Neural cell (in vitro differentiated cells): ENCODE measurements at regions not wholly inside any gene's neighbourhood (a gene's known extent, or its start where the extent isn't known, plus 50 kb on each side); places are given as distances from the start of the nearest gene placed in this dataset.

ENCODE experiments used
- CTCF ChIP-seq: fragments of 450-650 bp; IDR thresholded peaks from 2 replicates; pipeline ENCODE4 v1.5.1; 2014; ENCODE audit warnings: antibody characterized with exemption, mild to moderate bottlenecking, moderate library complexity; ENCODE audit not compliant: poor library complexity, severe bottlenecking
- EP300 ChIP-seq: fragments of 450-650 bp; conservative IDR thresholded peaks from 2 replicates; pipeline ENCODE4 v1.6.1; 2014; ENCODE audit warnings: antibody characterized with exemption, mild to moderate bottlenecking, moderate library complexity; ENCODE audit not compliant: poor library complexity, severe bottlenecking
- EZH2 ChIP-seq: fragments of 200-600, 300-800 bp; shearing (Covaris generic), sonication (generic); IDR thresholded peaks from 2 replicates; pipeline ENCODE4 v1.6.1; 2014; ENCODE audit warnings: antibody characterized with exemption, low read length, borderline replicate concordance, mild to moderate bottlenecking; ENCODE audit not compliant: insufficient read depth, poor library complexity, severe bottlenecking
- MXI1 ChIP-seq: fragments of 450-650 bp; conservative IDR thresholded peaks from 2 replicates; pipeline ENCODE4 v1.6.1; 2014; ENCODE audit warnings: antibody characterized with exemption, mild to moderate bottlenecking; ENCODE audit not compliant: poor library complexity, severe bottlenecking
- POLR2AphosphoS5 ChIP-seq: IDR thresholded peaks from 2 replicates; pipeline ENCODE4 v1.6.1; 2012
- RAD21 ChIP-seq: fragments of 450-650 bp; conservative IDR thresholded peaks from 2 replicates; pipeline ENCODE4 v1.6.1; 2014; ENCODE audit warnings: antibody characterized with exemption, mild to moderate bottlenecking, moderate library complexity
- REST ChIP-seq: IDR thresholded peaks from 2 replicates; pipeline ENCODE4 v1.6.1; 2012; ENCODE audit warnings: borderline replicate concordance
- SMC3 ChIP-seq: fragments of 450-650 bp; conservative IDR thresholded peaks from 2 replicates; pipeline ENCODE4 v1.6.1; 2014; ENCODE audit warnings: antibody characterized with exemption, mild to moderate bottlenecking, moderate library complexity; ENCODE audit not compliant: poor library complexity

GRCh38 chr5:160506006-160507004 lies 84.7 kb downstream of the PTTG1 start:
- peak; percentile 47 for TF ChIP-seq SMC3
- no peak for TF ChIP-seq CTCF
- peak; percentile 28 for TF ChIP-seq RAD21
- TF ChIP-seq POLR2AphosphoS5, result peak; percentile 36
- TF ChIP-seq EP300, result no peak
- TF ChIP-seq EZH2, result no peak
- no peak for TF ChIP-seq REST
- peak; percentile 27 for TF ChIP-seq MXI1
